Stimulated activated effector memory CD8-positive, alpha-beta T cell treated with anti-CD3 and anti-CD28 coated beads, Interleukin-12 subunit alpha, Interleukin-12 subunit beta, amount 100 ng/mL, for 72 hours (primary cell): ENCODE measurements at regions not wholly inside any gene's neighbourhood (a gene's known extent, or its start where the extent isn't known, plus 50 kb on each side); places are given as distances from the start of the nearest gene placed in this dataset.

ENCODE experiments used
- ATAC-seq: fragments of 150-1000 bp; cut with Tn5 transposase; 2 replicates; pipeline ENCODE4 v1.10.0; 2021
- DNase-seq, 2 donors: peaks; one replicate each; pipeline ENCODE4 v3.0.0; 2021 to 2022; ENCODE audit warnings: low spot score in 2 of 2
- H3K27ac Mint-ChIP-seq: one replicate; pipeline ENCODE4 v1.8.0; 2022; ENCODE audit warnings: mild to moderate bottlenecking, mixed read lengths
- H3K36me3 Mint-ChIP-seq: one replicate; pipeline ENCODE4 v1.8.0; 2022; ENCODE audit warnings: mild to moderate bottlenecking, mixed read lengths
- H3K4me1 Mint-ChIP-seq: one replicate; pipeline ENCODE4 v1.8.0; 2022; ENCODE audit warnings: mixed read lengths
- H3K4me3 Mint-ChIP-seq: one replicate; pipeline ENCODE4 v1.8.0; 2022; ENCODE audit warnings: mild to moderate bottlenecking, mixed read lengths
- H3K9me3 Mint-ChIP-seq: one replicate; pipeline ENCODE4 v1.8.0; 2022; ENCODE audit warnings: mixed read lengths

DNA sequence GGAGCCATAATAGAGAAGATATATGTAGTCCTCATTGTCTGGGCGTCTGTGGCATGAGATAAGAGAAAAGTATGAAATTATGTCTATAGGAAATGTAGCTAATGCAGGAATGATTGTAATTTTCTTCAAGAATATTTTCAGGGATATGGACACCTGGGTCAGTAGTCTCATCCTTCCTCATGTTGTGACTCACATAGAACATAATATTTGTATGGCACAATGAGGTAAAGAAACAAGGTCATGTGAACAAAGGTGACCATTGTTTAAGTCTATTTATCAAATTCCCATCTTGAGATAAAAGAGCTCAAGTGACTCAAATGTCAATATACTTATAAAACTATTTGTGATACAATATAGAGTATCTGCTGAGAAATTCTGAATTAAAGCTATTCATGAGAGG, 345.5 kb upstream of the ROBO1 start:
- Mint-ChIP-seq H3K4me1 (no peaks in the 10 kb centered on the region), H3K4me3 (no peak overlapping the region), H3K9me3 (peaks cover 18% of the 10 kb centered on the region), H3K36me3 (no peaks in the 10 kb centered on the region), H3K27ac (no peak overlapping the region)
- ATAC-seq (no peak), DNase-seq (no peak)

DNA sequence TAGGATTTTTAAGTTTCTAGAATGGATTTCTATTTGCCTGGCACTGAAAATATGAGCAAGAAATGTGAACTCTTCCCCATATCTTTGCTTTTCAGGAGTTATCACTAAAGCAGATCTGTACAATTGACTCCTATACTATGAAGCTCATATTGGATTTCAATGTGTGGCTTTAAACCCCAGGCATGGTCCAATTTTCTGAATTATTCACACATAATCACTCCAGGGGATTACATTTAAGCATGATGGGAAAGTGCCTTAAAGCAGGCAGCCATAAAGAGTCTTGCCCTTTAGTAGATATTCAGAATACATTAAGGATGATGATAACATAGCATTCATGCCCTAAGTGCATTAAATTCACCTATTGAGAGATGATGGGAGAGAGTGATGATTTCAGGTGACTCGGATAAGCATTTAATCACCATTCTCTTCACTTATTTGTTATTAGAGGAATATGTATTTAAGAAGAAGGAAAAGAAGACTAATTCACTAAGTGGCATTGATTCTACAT, 331.8 kb upstream of the ROBO1 start:
- no peak overlapping the region for H3K27ac Mint-ChIP-seq
- H3K9me3 Mint-ChIP-seq, result peaks cover 5% of the 10 kb centered on the region
- DNase-seq (no peak), ATAC-seq (no peak)
- H3K36me3 Mint-ChIP-seq, result no peaks in the 10 kb centered on the region
- no peak overlapping the region for H3K4me3 Mint-ChIP-seq
- H3K4me1 Mint-ChIP-seq, result no peaks in the 10 kb centered on the region

DNA sequence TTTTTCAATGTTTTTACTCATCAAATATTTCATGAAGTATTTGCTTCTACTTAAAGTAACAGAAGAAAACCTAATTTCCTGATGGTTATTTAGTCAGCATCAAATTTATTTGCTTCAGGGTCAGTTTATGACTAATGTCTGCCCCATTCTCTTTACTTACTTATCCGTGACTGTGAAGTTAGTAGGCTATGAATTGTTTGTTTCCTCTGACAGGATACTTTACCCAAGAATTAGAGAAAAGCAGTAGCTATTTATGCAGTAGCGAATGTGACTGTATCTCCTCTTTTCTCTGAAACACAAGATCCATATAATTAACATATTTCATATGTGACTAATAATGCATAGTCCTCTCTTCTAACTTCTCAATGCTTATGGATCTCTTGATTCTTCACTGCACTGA, 329.9 kb upstream of the ROBO1 start:
- DNase-seq (no peak), ATAC-seq (no peak)
- no peak overlapping the region for H3K4me3 Mint-ChIP-seq
- H3K4me1 Mint-ChIP-seq, result no peaks in the 10 kb centered on the region
- H3K36me3 Mint-ChIP-seq, result no peaks in the 10 kb centered on the region
- peaks cover 4% of the 10 kb centered on the region for H3K9me3 Mint-ChIP-seq
- no peak overlapping the region for H3K27ac Mint-ChIP-seq

DNA sequence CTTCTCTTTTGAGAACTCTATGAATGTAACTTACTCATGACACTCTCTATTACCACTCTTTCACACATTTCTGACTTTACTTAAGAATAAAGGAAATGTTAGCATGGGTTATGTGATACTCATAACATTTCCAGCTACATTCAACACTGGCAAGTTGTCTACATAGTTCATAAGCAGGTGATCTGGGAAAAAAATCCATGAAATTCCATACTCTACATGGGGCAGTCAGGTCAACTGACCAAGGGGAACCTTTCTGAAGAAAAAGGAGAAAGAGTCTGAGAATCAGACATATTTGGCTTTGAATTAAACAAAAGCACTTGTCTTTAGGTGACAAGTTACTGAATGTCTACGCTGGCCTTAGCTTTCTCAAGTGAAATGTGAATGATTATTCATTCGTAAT, 329.1 kb upstream of the ROBO1 start:
- no peak for DNase-seq
- no peak for ATAC-seq
- H3K9me3 Mint-ChIP-seq, result peaks cover 8% of the 10 kb centered on the region
- H3K27ac Mint-ChIP-seq, result no peak overlapping the region
- H3K36me3 Mint-ChIP-seq, result no peaks in the 10 kb centered on the region
- no peak overlapping the region for H3K4me3 Mint-ChIP-seq
- no peaks in the 10 kb centered on the region for H3K4me1 Mint-ChIP-seq

DNA sequence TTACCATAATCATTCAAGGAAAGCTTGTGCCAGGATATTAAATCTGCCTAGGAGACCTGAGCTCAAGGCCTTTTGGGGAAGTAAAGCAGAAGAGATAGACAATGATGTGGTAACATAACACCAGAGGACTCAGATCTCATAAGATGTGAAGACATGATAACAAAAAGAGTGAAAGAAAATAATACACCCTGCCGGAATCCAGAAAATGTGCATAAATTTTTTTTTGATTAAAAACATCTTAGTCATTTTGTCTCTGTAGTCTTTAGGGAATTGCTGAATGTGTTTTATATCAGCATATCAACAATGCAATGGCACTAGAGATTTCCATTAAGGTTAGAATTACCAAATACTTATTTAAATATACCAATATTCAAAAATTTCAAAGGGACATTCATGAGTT, 326.8 kb upstream of the ROBO1 start:
- H3K36me3 Mint-ChIP-seq, result no peaks in the 10 kb centered on the region
- no peak overlapping the region for H3K4me3 Mint-ChIP-seq
- ATAC-seq (no peak), DNase-seq (no peak)
- H3K4me1 Mint-ChIP-seq, result no peaks in the 10 kb centered on the region
- no peak overlapping the region for H3K27ac Mint-ChIP-seq
- peaks cover 10% of the 10 kb centered on the region for H3K9me3 Mint-ChIP-seq

DNA sequence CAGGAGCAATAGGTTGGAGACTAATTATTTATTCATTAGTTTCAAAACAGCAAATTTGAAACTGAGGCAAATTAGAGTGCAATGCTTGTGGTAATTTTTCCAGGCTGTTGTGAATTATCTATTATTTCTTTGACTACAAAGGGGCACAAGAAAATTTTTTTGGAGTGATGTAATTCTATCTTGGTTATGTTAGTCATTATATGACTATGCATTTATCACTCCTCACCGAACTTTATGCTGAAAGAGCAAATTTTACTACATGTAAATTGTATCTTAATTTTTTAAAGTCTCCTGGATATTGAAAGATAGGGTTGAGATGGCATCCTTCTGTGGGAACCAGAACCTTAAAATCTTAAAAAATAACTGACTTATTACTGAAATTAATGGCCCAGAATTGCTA, 320.0 kb upstream of the ROBO1 start:
- DNase-seq (no peak), ATAC-seq (no peak)

DNA sequence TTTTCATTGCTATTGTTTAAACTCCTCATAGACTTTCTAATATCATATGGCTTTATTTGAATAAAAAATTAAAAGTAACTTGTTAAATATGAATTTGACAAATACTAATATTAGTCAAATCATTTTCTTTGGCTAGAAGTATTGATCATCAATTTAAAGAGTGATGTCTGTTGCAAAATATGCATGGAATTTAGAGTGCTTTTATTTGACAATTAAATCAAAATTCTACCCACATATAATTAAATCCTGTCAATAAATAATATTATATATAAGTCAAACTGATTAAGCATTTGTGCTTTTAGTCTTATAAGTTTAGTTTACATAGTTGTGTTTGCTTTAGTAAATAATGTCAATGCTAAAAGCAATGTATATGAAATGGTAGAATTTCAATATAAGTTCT, 318.6 kb upstream of the ROBO1 start:
- DNase-seq (no peak), ATAC-seq (no peak)
- no peaks in the 10 kb centered on the region for H3K4me1 Mint-ChIP-seq
- H3K9me3 Mint-ChIP-seq, result peaks cover 11% of the 10 kb centered on the region
- no peaks in the 10 kb centered on the region for H3K36me3 Mint-ChIP-seq
- H3K27ac Mint-ChIP-seq, result no peak overlapping the region
- H3K4me3 Mint-ChIP-seq, result no peak overlapping the region

More for the DNA sequence above, 320.0 kb upstream of the ROBO1 start:
- Mint-ChIP-seq H3K4me3 (no peak overlapping the region), H3K9me3 (peaks cover 17% of the 10 kb centered on the region), H3K36me3 (no peaks in the 10 kb centered on the region), H3K27ac (no peak overlapping the region), H3K4me1 (no peaks in the 10 kb centered on the region)

DNA sequence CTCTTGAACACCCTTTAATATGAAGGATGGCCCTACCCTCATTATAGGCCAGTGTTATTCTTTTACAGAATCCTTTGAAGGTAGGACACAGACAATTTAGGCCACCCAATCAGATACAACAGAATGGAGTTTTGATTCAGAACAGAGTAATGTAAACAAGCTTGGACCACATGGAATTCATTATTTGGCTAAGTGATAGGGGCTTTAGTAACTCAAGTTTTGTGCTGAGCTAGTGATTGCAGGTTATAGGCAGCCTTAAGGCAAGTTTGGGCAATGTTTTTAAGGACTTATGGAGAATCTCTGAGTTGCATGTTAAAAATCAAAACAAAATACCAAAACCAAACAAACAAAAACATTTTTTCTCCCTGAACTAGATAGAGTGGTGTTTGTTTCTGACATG, 312.1 kb upstream of the ROBO1 start:
- peaks cover 17% of the 10 kb centered on the region for H3K9me3 Mint-ChIP-seq
- DNase-seq, result no peak
- no peak for ATAC-seq

DNA sequence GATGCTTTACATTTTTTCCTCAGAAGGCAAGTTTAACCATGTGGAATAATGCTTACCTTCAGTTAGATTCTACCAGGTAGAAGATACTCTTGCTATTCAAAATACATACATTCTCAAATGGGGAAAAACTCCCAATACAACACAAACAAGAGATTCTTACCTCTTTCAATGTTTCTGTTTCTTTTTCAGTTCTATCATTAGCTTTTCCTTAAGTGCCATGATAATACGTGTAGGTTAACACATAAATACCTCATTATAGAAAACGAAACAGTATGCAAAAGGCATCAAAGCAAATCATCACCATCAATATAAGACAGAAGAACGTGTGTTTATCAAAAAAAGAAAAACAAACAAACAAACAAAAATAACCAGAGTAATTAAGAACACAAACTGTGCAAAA, 300.7 kb upstream of the ROBO1 start:
- no peak overlapping the region for H3K27ac Mint-ChIP-seq
- ATAC-seq, result no peak
- no peaks in the 10 kb centered on the region for H3K4me1 Mint-ChIP-seq
- no peaks in the 10 kb centered on the region for H3K36me3 Mint-ChIP-seq
- peaks cover 20% of the 10 kb centered on the region for H3K9me3 Mint-ChIP-seq
- no peak for DNase-seq
- no peak overlapping the region for H3K4me3 Mint-ChIP-seq

More for the DNA sequence above, 312.1 kb upstream of the ROBO1 start:
- Mint-ChIP-seq H3K27ac (no peak overlapping the region), H3K4me3 (no peak overlapping the region), H3K36me3 (no peaks in the 10 kb centered on the region), H3K4me1 (no peaks in the 10 kb centered on the region)

DNA sequence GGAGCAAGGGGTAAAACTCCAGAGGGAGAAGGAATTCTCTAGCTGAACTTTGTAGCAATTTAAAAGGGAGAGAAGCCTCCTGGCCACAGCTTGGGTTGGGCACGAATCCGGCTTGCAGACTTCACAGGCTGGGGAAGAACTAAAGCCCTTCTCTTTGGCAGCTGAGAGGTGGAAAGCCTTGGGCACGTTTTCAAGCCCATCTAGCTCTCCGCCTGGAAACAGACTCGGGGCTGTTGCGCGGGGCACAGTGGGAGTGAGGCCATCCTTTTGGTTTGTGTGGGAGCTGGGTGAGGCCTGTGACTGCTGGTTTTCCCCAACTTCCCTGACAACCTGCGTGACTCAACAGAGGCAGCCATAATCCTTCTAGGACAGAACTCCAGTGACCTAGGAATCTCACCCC, 295.7 kb upstream of the ROBO1 start:
- peaks cover 18% of the 10 kb centered on the region for H3K9me3 Mint-ChIP-seq
- no peak for ATAC-seq
- H3K27ac Mint-ChIP-seq, result no peak overlapping the region
- H3K36me3 Mint-ChIP-seq, result no peaks in the 10 kb centered on the region
- no peak overlapping the region for H3K4me3 Mint-ChIP-seq
- no peak for DNase-seq
- H3K4me1 Mint-ChIP-seq, result no peaks in the 10 kb centered on the region

DNA sequence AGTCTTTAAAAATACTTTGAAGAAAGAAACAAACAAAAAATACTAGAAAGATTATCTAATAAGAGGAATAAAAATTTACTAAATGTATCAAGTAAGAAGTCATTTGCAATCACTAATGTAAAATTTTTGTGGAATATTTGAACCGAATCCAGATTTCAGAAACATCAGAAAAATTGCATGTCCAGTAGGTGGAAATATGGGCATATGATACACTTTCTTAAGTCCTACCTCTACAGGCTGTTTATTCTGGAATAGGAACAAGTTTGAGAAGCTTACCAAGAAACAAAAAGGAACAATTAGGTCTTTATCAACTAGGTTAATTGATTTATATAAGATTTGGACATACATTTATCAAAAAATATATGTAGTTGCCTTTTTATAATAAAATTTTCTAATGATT, 292.9 kb upstream of the ROBO1 start:
- Mint-ChIP-seq H3K9me3 (peaks cover 15% of the 10 kb centered on the region), H3K36me3 (no peaks in the 10 kb centered on the region), H3K27ac (no peak overlapping the region), H3K4me1 (no peaks in the 10 kb centered on the region), H3K4me3 (no peak overlapping the region)
- ATAC-seq (no peak), DNase-seq (no peak)

DNA sequence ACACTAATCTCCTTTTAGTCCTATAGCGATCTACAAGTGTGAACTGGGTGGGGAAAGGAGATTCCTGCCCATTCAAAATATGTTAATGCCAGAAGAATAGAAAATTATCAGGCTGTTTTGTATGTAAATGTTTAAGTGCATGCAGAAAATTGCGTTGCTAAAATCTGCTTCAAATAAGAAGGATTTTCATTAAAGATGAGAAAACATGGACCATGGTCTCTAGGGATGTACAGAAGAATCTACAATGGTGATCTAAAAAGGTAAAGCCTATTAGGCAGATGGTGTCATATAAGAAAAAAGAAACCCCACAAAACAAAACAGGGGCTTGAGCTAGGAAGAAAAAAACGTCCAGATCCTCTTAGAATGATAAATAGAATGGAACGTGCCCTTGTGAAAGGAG, 287.5 kb upstream of the ROBO1 start:
- Mint-ChIP-seq H3K9me3 (peaks cover 14% of the 10 kb centered on the region), H3K36me3 (no peaks in the 10 kb centered on the region), H3K4me3 (no peak overlapping the region), H3K27ac (no peak overlapping the region), H3K4me1 (no peaks in the 10 kb centered on the region)
- DNase-seq, result no peak
- no peak for ATAC-seq

DNA sequence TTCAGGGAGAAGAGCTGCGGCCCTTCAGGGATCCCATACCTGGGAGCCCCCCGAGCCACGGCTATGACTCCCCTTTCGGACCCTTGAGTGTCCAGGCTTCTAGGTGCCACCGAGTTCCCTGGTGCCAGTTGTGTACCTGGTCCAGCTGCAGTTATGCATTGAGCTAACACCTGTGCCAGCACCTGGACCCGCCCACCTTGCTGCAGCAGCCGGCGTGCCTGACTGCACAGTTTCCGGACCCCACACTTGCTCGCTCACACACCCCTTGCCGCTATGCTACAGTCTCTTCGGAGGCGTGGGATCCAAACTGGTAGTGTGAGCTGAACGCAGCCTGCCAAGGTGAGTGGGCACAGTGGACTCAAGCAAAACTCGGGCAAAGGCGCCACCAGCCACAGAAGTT, 284.5 kb upstream of the ROBO1 start:
- no peaks in the 10 kb centered on the region for H3K36me3 Mint-ChIP-seq
- DNase-seq (no peak), ATAC-seq (no peak)
- H3K4me1 Mint-ChIP-seq, result no peaks in the 10 kb centered on the region
- peaks cover 15% of the 10 kb centered on the region for H3K9me3 Mint-ChIP-seq
- H3K27ac Mint-ChIP-seq, result no peak overlapping the region
- no peak overlapping the region for H3K4me3 Mint-ChIP-seq

DNA sequence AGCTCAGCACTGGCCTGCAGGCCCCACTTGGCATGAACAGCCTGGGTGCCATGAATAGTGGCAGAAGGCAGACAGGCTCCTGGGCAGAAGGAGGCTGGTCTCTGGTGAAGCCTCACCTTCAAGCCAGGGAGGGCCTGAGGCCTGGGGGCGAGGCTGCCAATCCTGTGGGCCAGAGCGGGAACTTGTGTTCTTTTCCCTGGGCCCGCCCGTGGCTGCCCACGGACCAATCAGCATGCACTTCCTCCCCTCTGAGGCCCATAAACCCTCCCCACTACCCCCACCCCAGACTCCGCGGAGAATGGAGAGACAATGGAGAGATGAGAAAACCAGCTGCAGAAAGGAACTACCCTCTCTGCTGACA, 283.8 kb upstream of the ROBO1 start:
- Mint-ChIP-seq H3K4me3 (no peak overlapping the region), H3K4me1 (no peaks in the 10 kb centered on the region), H3K9me3 (peaks cover 15% of the 10 kb centered on the region), H3K27ac (no peak overlapping the region), H3K36me3 (no peaks in the 10 kb centered on the region)
- ATAC-seq (no peak), DNase-seq (no peak)

DNA sequence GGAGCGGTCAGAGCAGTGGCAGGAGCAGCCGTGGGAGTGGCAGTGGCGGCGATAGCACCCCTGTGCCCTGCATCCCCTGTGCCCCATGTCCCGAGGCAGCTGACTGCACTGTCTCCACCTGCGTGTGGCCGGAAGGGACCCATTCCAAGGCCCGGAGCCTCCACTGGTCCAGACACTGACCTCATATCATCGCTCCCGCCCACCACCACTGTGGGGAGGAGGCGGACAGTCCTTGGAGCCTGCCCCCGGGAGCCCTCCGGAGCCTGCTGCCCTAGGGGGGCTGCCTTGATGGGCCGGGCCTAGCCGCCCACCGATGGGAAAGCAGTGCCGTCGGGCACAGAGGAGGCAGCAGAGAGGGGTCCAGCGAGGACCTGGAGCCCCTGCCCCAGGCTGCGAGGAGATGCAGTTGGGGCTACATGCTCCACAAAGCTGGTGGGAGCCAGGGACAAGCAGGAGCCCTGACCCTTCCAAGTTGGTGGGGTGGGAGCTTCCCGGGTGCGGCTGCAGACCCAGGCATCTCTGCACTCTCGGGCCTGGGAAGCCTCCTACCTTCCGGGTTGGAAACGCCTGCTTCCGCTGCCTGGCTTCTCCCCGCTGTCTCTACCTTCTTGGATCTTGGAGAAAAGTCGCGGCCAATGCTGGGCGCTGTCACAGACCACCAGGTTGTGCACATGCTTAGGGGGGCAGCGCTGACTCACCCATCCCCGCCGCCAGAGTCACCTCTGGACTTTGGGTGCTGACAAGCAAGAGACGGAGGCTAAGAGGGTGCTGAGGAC, 283.2 kb upstream of the ROBO1 start:
- no peaks in the 10 kb centered on the region for H3K36me3 Mint-ChIP-seq
- H3K27ac Mint-ChIP-seq, result no peak overlapping the region
- H3K4me1 Mint-ChIP-seq, result no peaks in the 10 kb centered on the region
- H3K4me3 Mint-ChIP-seq, result no peak overlapping the region
- H3K9me3 Mint-ChIP-seq, result peaks cover 15% of the 10 kb centered on the region
- no peak for ATAC-seq
- DNase-seq, result no peak

DNA sequence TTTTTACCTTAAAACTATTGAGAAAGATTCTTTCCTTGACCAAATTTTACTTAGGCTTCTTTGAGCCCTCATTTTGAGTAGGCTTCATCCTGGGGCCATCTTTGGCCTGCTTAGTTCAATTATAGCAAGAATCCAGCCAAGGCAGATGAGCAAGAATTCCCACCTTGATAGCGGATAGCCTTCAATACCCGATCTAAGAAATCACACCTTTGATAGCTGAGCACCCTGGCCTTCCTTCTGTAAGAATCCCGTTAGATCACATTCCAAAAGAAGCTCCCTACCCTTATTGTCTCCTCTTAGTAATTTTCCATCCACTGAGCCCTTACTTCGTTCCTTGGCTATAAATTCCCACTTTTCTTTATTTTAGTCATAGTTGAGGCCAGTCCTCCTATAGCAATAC, 275.4 kb upstream of the ROBO1 start:
- no peak overlapping the region for H3K27ac Mint-ChIP-seq
- no peak overlapping the region for H3K4me3 Mint-ChIP-seq
- DNase-seq (no peak), ATAC-seq (no peak)
- H3K36me3 Mint-ChIP-seq, result no peaks in the 10 kb centered on the region
- H3K9me3 Mint-ChIP-seq, result peaks cover 3% of the 10 kb centered on the region
- no peaks in the 10 kb centered on the region for H3K4me1 Mint-ChIP-seq

DNA sequence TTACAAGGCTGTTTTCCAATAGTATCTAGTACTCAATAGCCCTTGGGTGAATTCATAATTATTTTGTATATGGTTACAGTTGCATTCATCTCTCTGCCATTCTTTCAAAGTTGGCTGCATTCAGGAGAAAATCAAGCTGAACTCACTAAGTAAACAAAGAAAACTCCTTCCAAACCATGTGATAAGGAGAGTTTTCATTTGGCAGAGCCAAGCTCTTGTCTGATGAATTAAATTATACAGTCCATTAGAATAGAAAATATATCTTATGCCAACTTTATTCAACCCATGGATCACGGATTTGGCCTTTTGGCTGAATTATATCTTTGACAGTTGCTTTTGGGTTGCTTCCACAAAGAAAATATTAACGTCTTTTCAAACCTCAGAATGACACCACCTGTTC, 272.3 kb upstream of the ROBO1 start:
- Mint-ChIP-seq H3K36me3 (no peaks in the 10 kb centered on the region), H3K4me1 (no peaks in the 10 kb centered on the region), H3K27ac (no peak overlapping the region), H3K9me3 (peaks cover 12% of the 10 kb centered on the region), H3K4me3 (no peak overlapping the region)
- ATAC-seq (no peak), DNase-seq (no peak)
